GM12878 (cell line): ENCODE measurements at regions not wholly inside any gene's neighbourhood (a gene's known extent, or its start where the extent isn't known, plus 50 kb on each side); places are given as distances from the start of the nearest gene placed in this dataset.
A peak's percentile ranks its signal among the peaks of the same experiment; 100 is the strongest.

Experiments
- ATAC-seq: fragments of 200-7000 bp; cut with Tn5 transposase; 3 replicates; pipeline ENCODE4 v1.9.1; 2020; ENCODE audit warnings: mild to moderate bottlenecking, moderate library complexity
- BruUV-seq: library from RNA; stranded (reverse); fragments of 400-500 nt; replicated peaks from 2 replicates; lab custom pipeline; 2021; lab: Mats Ljungman, UMichigan
- CTCF ChIA-PET: fragments of 300-600 bp; sonication (Branson Sonifier 250); formaldehyde crosslinking; extraction: SDS; loops from one replicate; lab custom pipeline; 2021; ENCODE audit warnings: inconsistent platforms; lab: Yijun Ruan, JAX
- POLR2A ChIA-PET: fragments of 350-600 bp; formaldehyde crosslinking; extraction: SDS; loops from one replicate; lab custom pipeline; 2021; ENCODE audit warnings: inconsistent platforms; lab: Charles Lee
- RAD21 ChIA-PET: fragments of 300-600 bp; sonication (Branson Sonifier 250); formaldehyde crosslinking; loops from one replicate; lab custom pipeline; 2023; ENCODE audit warnings: antibody characterized with exemption; ENCODE audit not compliant: unreplicated experiment; lab: Charles Lee
- SMC1A ChIA-PET: fragments of 300-600 bp; sonication (Branson Sonifier 250); formaldehyde crosslinking; loops from one replicate; lab custom pipeline; 2023; ENCODE audit not compliant: unreplicated experiment, uncharacterized antibody; lab: Charles Lee
- DNase-seq: peaks from one replicate; pipeline ENCODE4 v3.0.0-alpha.2; 2011; ENCODE audit warnings: low read depth, low spot score
- FAIRE-seq: peaks from 3 replicates; lab custom pipeline; 2011; peaks lifted over from hg19 to GRCh38; lab: Jason Lieb, UNC
- H2AFZ ChIP-seq: 2 replicates; pipeline ENCODE4 v1.6.0; 2011; ENCODE audit warnings: low read depth, low read length, control low read depth; ENCODE audit not compliant: control insufficient read depth
- H3K27ac ChIP-seq: 2 replicates; pipeline ENCODE4 v1.5.1; 2011; ENCODE audit warnings: control low read depth; ENCODE audit not compliant: control insufficient read depth, insufficient read depth
- H3K27me3 ChIP-seq, 2 experiments: replicated peaks in 1 of 2; 2 replicates each; pipeline versions ENCODE4 v1.6.0 to v1.6.1; 2011; ENCODE audit warnings: low read length in 1 of 2; ENCODE audit not compliant: control insufficient read depth in 2 of 2, insufficient read depth in 2 of 2
- H3K36me3 ChIP-seq, 2 experiments: 2 replicates each; pipeline ENCODE4 v1.5.1; 2011; ENCODE audit warnings: low read length in 1 of 2; ENCODE audit not compliant: control insufficient read depth in 2 of 2, insufficient read depth in 2 of 2
- H3K4me1 ChIP-seq: 2 replicates; pipeline ENCODE4 v1.6.1; 2011; ENCODE audit warnings: mild to moderate bottlenecking, low read length, moderate library complexity, mixed read lengths; ENCODE audit not compliant: control insufficient read depth, insufficient read depth
- H3K4me2 ChIP-seq: 2 replicates; pipeline ENCODE4 v1.6.0; 2011; ENCODE audit warnings: control low read depth; ENCODE audit not compliant: control insufficient read depth, insufficient read depth
- H3K4me3 ChIP-seq: fragments of 200-600 bp; sonication (generic); 2 replicates; pipeline ENCODE4 v1.5.1; 2016
- H3K79me2 ChIP-seq: 2 replicates; pipeline ENCODE4 v1.6.0; 2011; ENCODE audit warnings: low read length; ENCODE audit not compliant: control insufficient read depth, insufficient read depth
- H3K9ac ChIP-seq: 2 replicates; pipeline ENCODE4 v1.8.0; 2011; ENCODE audit warnings: low read length, control low read depth, mixed read lengths; ENCODE audit not compliant: control insufficient read depth, insufficient read depth
- H3K9me3 ChIP-seq: replicated peaks from 3 replicates; pipeline ENCODE4 v1.5.1; 2011; ENCODE audit warnings: mild to moderate bottlenecking, low read length; ENCODE audit not compliant: control insufficient read depth, insufficient read depth
- H4K20me1 ChIP-seq: 2 replicates; pipeline ENCODE4 v1.6.0; 2011; ENCODE audit not compliant: control insufficient read depth, insufficient read depth
- ATF7 ChIP-seq: fragments of 450-650 bp; IDR thresholded peaks from 2 replicates; pipeline ENCODE4 v1.6.1; 2016; ENCODE audit warnings: low read depth, mild to moderate bottlenecking
- BACH1 ChIP-seq: fragments of 450-650 bp; IDR thresholded peaks from 2 replicates; pipeline ENCODE4 v1.6.1; 2017; ENCODE audit warnings: mild to moderate bottlenecking, borderline replicate concordance
- BMI1 ChIP-seq: fragments of 450-650 bp; IDR thresholded peaks from 2 replicates; pipeline ENCODE4 v1.6.1; 2016; ENCODE audit warnings: mild to moderate bottlenecking, moderate library complexity, borderline replicate concordance
- CHD1 ChIP-seq: IDR thresholded peaks from 2 replicates; pipeline ENCODE4 v1.6.1; 2012; ENCODE audit warnings: low read depth, low read length, improper control_type of control experiment
- EGR1 ChIP-seq, 2 experiments: IDR thresholded peaks; 1 replicate in 1 of 2; 2 replicates in 1 of 2; pipeline ENCODE4 v1.6.1; 2011 to 2012; ENCODE audit warnings: low read depth in 2 of 2, low read length in 2 of 2, borderline replicate concordance in 1 of 2, mild to moderate bottlenecking in 1 of 2, moderate library complexity in 1 of 2
- EZH2 ChIP-seq: IDR thresholded peaks from 2 replicates; pipeline ENCODE4 v1.6.1; 2012; ENCODE audit warnings: low read depth, mild to moderate bottlenecking, control low read depth, inconsistent platforms, low read length, borderline replicate concordance; ENCODE audit not compliant: control insufficient read depth
- FOXM1 ChIP-seq: IDR thresholded peaks from 2 replicates; pipeline ENCODE4 v1.6.1; 2012; ENCODE audit warnings: low read depth, mild to moderate bottlenecking, inconsistent platforms, low read length, moderate library complexity
- HCFC1 ChIP-seq: fragments of 150-350 bp; IDR thresholded peaks from 2 replicates; pipeline ENCODE4 v1.6.1; 2014; ENCODE audit warnings: low read length
- KLF5 ChIP-seq: fragments of 450-650 bp; IDR thresholded peaks from 2 replicates; pipeline ENCODE4 v1.6.1; 2014; ENCODE audit warnings: mild to moderate bottlenecking; ENCODE audit not compliant: partially characterized antibody
- MTA3 ChIP-seq: IDR thresholded peaks from 2 replicates; pipeline ENCODE4 v1.6.1; 2012; ENCODE audit warnings: low read length, inconsistent platforms, borderline replicate concordance
- NFYB ChIP-seq: IDR thresholded peaks from 2 replicates; pipeline ENCODE4 v1.6.1; 2011; ENCODE audit warnings: low read depth, mild to moderate bottlenecking, low read length, improper control_type of control experiment, moderate library complexity; ENCODE audit not compliant: insufficient read depth
- POLR2AphosphoS2 ChIP-seq: IDR thresholded peaks from 2 replicates; pipeline ENCODE4 v1.6.1; 2011; ENCODE audit warnings: low read depth, mild to moderate bottlenecking, low read length, improper control_type of control experiment, moderate library complexity
- RAD21 ChIP-seq: IDR thresholded peaks from 2 replicates; pipeline ENCODE4 v1.6.1; 2011; ENCODE audit warnings: mild to moderate bottlenecking, low read depth, low read length, moderate library complexity; ENCODE audit not compliant: insufficient read depth
- RUNX3 ChIP-seq: IDR thresholded peaks from 2 replicates; pipeline ENCODE4 v1.6.1; 2012; ENCODE audit warnings: low read length, inconsistent platforms
- SMARCA5 ChIP-seq: fragments of 450-650 bp; IDR thresholded peaks from 2 replicates; pipeline ENCODE4 v1.6.1; 2017; ENCODE audit warnings: mild to moderate bottlenecking
- SMC3 ChIP-seq: IDR thresholded peaks from 2 replicates; pipeline ENCODE4 v1.6.1; 2011; ENCODE audit warnings: low read length, improper control_type of control experiment, borderline replicate concordance
- SPI1 ChIP-seq: IDR thresholded peaks from 2 replicates; pipeline ENCODE4 v1.6.1; 2011; ENCODE audit warnings: low read depth, mild to moderate bottlenecking, low read length, moderate library complexity, borderline replicate concordance; ENCODE audit not compliant: insufficient read depth
- TCF3 ChIP-seq: IDR thresholded peaks from 2 replicates; pipeline ENCODE4 v1.6.1; 2012; ENCODE audit warnings: low read depth, mild to moderate bottlenecking, low read length, borderline replicate concordance; ENCODE audit not compliant: insufficient read depth
- TCF7 ChIP-seq: IDR thresholded peaks from 2 replicates; pipeline ENCODE4 v1.6.1; 2014; ENCODE audit warnings: antibody characterized with exemption, borderline replicate concordance
- WRNIP1 ChIP-seq: IDR thresholded peaks from 2 replicates; pipeline ENCODE4 v1.6.1; 2011; ENCODE audit warnings: low read depth, low read length, improper control_type of control experiment, borderline replicate concordance
- YBX1 ChIP-seq: fragments of 450-650 bp; IDR thresholded peaks from 2 replicates; pipeline ENCODE4 v1.6.1; 2016; ENCODE audit warnings: antibody characterized with exemption
- YY1 ChIP-seq: IDR thresholded peaks from 2 replicates; pipeline ENCODE4 v1.6.1; 2011; ENCODE audit warnings: low read depth, mild to moderate bottlenecking, low read length
- ZSCAN29 ChIP-seq: fragments of 450-650 bp; IDR thresholded peaks from 2 replicates; pipeline ENCODE4 v1.6.1; 2017; ENCODE audit warnings: mild to moderate bottlenecking, moderate library complexity
- WGBS: methylation state at CpG from one replicate; pipeline ENCODE4 v1.1.6; 2016; ENCODE audit warnings: low lambda C conversion rate; ENCODE audit not compliant: insufficient replicate concordance, insufficient coverage; ENCODE audit errors: missing lambda C conversion rate; 5-methylcytosine and 5-hydroxymethylcytosine counted together
- in situ Hi-C: fragments of 300-500 bp; cut with MboI; formaldehyde crosslinking; loops from 9 replicates; pipeline ENCODE4 v1.14.3; 2018; ENCODE audit warnings: mixed read lengths
- intact Hi-C: fragments of 100-400 bp; cut with micrococcal nuclease; formaldehyde crosslinking; loops from one replicate; pipeline ENCODE4 v1.14.2; 2022; ENCODE audit not compliant: unreplicated experiment
- TF ChIP-seq, protein P1 (sequence below): IDR thresholded peaks from 2 replicates; pipeline ENCODE4 v1.6.1; 2012; ENCODE audit warnings: low read depth, low read length, improper control_type of control experiment
- TF ChIP-seq, protein P2 (sequence below): IDR thresholded peaks from 2 replicates; pipeline ENCODE4 v1.6.1; 2011; ENCODE audit warnings: low read depth, low read length, improper control_type of control experiment, borderline replicate concordance

DNA sequence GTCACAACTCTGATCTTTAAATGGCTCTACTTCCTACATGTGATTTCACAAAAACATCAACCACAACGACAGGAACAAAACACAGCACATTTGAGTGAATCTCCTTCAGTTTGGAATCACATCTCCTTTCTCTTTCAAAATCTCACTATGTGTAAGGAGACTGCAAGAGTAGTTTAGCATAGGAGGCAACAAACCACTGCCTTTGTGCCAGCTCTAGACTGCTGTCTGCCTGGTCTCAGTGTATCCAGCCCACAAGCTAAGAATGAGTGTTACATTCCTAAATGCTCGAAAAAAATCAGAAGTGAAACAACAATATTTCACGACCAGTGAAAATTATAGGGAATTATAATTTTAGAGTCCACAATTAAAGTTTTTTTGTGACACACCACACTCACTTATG lies 217.0 kb upstream of the STEAP4 start (continued):
- TF ChIP-seq FOXM1 (no peak), WRNIP1 (no peak), CHD1 (no peak), BACH1 (no peak), TCF7 (no peak), TCF3 (no peak)
- TF ChIP-seq, protein P1, sequence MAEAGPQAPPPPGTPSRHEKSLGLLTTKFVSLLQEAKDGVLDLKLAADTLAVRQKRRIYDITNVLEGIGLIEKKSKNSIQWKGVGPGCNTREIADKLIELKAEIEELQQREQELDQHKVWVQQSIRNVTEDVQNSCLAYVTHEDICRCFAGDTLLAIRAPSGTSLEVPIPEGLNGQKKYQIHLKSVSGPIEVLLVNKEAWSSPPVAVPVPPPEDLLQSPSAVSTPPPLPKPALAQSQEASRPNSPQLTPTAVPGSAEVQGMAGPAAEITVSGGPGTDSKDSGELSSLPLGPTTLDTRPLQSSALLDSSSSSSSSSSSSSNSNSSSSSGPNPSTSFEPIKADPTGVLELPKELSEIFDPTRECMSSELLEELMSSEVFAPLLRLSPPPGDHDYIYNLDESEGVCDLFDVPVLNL: no peak

DNA sequence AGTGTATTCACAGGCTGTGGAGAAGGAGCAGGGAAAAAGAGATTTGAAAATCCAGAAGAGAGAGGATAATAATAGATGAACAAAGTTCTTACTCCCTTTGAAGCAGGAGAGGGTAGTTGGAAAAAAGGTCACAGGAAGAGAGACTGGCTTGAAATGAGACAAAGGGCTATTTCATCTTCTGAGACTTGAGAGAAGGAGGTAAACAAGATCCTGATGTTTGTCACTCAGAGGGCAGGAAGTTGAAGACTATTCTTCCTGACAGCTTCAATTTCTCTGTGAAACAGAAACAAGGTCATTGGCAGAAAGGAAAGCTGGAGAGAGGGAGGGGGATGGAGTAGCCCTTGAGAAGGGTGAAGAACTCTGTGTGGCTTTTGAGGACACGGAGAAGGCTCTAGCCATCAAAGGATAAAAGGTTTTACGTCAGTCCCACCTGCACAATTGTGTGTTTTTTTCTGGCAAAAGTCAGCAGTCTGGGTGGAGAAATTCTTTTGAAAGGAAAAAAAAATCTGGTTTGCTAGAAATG lies 216.1 kb upstream of the STEAP4 start:
- no TSS peak for BruUV-seq
- H3K27me3 ChIP-seq: no peaks in the 10 kb centered on the region
- no peak for FAIRE-seq
- no peak for TF ChIP-seq ZSCAN29
- no peak for TF ChIP-seq EZH2
- TF ChIP-seq, protein P2, sequence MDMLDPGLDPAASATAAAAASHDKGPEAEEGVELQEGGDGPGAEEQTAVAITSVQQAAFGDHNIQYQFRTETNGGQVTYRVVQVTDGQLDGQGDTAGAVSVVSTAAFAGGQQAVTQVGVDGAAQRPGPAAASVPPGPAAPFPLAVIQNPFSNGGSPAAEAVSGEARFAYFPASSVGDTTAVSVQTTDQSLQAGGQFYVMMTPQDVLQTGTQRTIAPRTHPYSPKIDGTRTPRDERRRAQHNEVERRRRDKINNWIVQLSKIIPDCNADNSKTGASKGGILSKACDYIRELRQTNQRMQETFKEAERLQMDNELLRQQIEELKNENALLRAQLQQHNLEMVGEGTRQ: no peak
- no peak for TF ChIP-seq HCFC1
- no peak for TF ChIP-seq POLR2AphosphoS2
- no peak for TF ChIP-seq MTA3
- no peak for TF ChIP-seq YBX1
- TF ChIP-seq EGR1 (IDR thresholded peaks at IDR 0.05; ENCODE audit: borderline replicate concordance in 1 of 2, low read depth in 2 of 2, low read length in 2 of 2): no peak
- TF ChIP-seq RUNX3: no peak
- TF ChIP-seq RAD21: no peak
- no peak for TF ChIP-seq SMC3
- TF ChIP-seq BMI1: no peak
- no peak for TF ChIP-seq YY1
- no peak for TF ChIP-seq SMARCA5
- no peak for TF ChIP-seq NFYB
- TF ChIP-seq KLF5: no peak
- TF ChIP-seq SPI1: no peak
- TF ChIP-seq ATF7: no peak
- TF ChIP-seq, all 136 proteins: peak for 0
- H3K36me3 ChIP-seq: no peaks in the 10 kb centered on the region
- intact Hi-C loops: no loop called here
- H3K79me2 ChIP-seq: no peaks in the 10 kb centered on the region
- in situ Hi-C loops: no loop called here
- no peaks in the 10 kb centered on the region for H3K9me3 ChIP-seq
- CTCF ChIA-PET: interaction anchor here (0.6 kb wide), 1 partner anchor 55 kb away, joined by 3 read pairs; no protein-coding TSS in a partner anchor
- no peak overlapping the region for H3K4me2 ChIP-seq
- H3K4me1 ChIP-seq: no peaks in the 10 kb centered on the region
- no peak overlapping the region for H3K27ac ChIP-seq
- SMC1A ChIA-PET: interaction anchor here (0.8 kb wide), 1 partner anchor 121 kb away, joined by 3 read pairs; no protein-coding TSS in a partner anchor
- H3K4me3 ChIP-seq: no peak overlapping the region
- H3K9ac ChIP-seq: no peak overlapping the region
- H4K20me1 ChIP-seq: no peaks in the 10 kb centered on the region
- 3% methylated on average over 2 of the region's 2 CpGs for WGBS
- ATAC-seq (peak; percentile 27), DNase-seq (no peak)
- POLR2A ChIA-PET: no interaction called here
- no peak overlapping the region for H2AFZ ChIP-seq
- RAD21 ChIA-PET: no interaction called here
